NCI-H446 treated with DMSO at 0.1 percent for 48 hours (cell line): ENCODE measurements at regions not wholly inside any gene's neighbourhood (a gene's known extent, or its start where the extent isn't known, plus 50 kb on each side); places are given as distances from the start of the nearest gene placed in this dataset.

ENCODE experiments used
- DNase-seq: peaks from one replicate; lab custom pipeline; 2025; lab: John Stamatoyannopoulos, UW

DNA sequence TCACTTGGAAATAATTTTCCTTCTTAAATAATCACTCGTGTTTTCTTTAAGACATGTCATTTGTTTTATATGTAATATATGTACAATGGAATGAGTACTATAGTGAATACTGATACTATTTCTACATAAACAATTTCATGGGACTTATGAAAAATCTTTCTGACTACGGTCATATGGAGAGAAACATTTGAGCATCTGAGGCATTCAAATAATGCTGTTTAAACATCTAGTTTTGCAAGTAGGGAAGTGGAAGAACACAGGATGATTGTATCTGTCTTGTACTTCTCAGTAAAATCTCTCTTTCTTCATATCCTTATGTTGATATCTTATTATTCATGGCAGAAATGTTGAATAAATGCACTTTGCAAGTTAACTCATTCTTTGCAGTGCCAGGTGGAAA is 599.5 kb upstream of the KCNMB2 start:
- DNase-seq: no peak

GRCh38 chr3:177942911-177943310 is 593.3 kb upstream of the KCNMB2 start:
- no peak for DNase-seq

DNA sequence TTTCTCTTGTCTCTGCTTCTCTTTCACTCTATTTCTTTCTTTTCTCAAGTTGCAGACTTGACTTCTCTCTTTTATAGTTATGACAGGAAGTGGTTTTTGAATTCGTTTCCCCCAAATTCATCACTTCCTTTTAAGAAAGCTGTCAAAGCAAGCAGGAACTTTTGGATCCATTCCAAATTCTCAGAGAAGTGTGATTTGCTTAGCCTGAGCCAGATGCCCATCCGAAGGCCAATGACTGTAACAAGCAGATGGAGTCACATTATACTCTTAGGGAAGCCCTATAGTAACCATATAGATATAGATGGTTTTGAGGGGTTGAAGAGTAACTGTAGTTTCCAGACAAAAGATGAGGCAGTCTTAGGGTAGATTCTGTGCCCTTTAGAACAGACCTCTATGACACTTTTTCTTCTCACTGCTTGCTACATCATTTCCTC is 592.0 kb upstream of the KCNMB2 start:
- DNase-seq: no peak

DNA sequence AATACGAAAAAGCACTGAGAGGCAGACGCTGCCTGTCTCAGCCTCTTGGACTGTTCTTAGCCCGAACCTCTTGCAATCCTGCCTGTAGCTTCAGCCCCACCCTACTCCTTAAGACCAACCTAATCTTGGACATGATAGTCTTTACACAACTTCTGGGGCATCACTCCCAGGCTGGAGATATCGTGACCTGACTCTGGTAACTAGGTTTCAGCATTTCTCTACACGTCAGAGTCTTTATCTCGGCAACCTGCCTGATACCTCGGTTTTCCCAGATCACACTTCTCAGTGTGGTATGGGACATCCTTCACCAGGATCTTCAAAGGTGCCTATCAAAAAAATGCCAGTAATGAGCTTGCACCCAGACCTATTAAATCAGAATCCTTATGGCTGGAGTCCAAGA is 590.2 kb upstream of the KCNMB2 start:
- no peak for DNase-seq

GRCh38 chr3:177946497-177946896 is 589.7 kb upstream of the KCNMB2 start:
- DNase-seq: no peak

DNA sequence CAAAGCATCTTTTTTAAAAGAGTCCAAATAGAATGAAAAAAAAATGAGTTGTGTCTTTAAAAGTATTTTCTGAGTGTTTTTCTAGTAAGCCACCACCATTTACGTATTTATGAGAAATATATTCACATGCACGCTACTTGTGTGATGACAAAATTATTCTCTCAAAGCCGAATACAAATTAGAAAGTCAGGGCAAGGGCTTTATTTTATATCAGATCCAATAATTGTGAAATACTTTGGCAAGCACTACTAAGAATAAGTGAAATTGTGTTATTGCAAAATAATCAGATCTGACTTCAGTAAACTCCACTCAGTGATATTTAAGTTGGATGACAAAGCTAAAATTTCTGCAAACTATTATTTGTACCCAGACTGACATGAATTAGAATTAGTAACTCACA is 589.3 kb upstream of the KCNMB2 start:
- no peak for DNase-seq

- DNase-seq: no peak
These were observed 588.3 kb upstream of the KCNMB2 start for GRCh38 chr3:177947901-177948300.

DNA sequence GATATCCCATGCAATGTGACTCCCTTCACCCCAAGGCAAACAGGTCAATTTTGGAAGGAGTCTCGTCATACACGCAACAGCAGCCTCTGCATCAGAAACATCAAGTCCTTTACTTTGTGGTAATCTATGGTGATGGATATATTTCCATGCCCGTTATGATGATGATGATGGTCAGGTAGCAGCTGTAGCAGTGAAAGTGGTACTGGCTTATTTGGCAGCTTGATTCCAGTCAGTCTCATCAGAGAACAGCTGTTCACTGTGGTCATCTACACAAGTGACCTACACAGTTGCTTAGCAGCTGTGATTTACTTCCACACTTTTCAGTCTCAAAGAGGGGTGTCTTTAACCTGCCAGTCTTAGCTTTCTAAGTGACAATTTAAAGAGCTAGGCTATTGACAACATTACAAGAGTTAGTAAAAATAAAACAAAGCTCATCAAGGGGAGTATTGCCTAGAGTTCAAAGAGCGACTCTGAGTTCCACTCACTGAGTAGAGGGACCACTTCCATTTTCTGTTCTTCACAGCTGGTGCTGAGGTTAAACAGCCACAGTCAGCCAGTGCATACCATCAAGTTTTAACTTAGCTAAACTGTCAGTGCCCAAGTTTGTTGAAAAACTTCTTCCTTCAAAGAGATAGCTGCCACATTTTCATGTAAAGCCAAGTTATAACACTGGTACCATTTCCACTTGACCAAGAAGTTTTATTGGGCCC is 587.4 kb upstream of the KCNMB2 start:
- DNase-seq: no peak

DNA sequence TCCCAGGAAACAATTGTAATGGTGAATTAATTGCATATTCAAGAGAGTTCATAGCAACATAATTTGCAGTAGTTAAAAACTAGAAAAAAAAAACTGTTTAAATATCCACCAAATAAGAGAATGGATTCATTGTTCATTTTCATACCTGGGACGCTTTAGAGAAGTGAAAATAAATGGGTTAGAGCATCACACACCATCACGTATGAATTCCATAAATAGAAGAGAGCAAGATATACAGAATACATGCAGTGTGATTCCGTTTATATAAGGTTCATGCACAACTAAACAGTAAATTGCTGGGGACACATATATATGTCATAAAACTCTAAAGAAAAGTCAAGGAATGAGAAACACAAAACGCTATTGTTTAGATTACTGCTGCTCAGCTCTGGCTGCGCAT is 577.0 kb upstream of the KCNMB2 start:
- DNase-seq: no peak

GRCh38 chr3:177960014-177960413 is 576.2 kb upstream of the KCNMB2 start:
- DNase-seq: no peak

GRCh38 chr3:177960722-177961121 is 575.5 kb upstream of the KCNMB2 start:
- DNase-seq: no peak

DNA sequence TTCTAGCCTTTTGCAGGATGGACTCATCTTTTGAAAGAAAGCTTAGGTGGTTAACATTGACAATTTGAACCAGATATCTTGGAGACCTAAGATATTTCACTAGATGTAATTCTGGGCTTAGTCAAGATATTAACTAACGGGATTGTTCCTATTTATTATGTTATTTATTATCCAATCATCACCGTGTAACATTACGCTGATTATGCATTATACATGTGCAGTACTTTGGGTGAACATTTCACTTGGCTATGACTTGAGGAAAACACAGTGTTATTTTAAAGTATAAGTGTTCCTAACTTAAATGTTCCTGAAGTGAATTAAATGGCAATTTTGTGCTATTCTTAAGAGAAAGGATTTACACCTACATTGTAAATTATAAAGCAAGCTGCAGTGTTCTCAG is 574.5 kb upstream of the KCNMB2 start:
- DNase-seq: no peak

GRCh38 chr3:177966493-177966892 is 569.7 kb upstream of the KCNMB2 start:
- no peak for DNase-seq

DNA sequence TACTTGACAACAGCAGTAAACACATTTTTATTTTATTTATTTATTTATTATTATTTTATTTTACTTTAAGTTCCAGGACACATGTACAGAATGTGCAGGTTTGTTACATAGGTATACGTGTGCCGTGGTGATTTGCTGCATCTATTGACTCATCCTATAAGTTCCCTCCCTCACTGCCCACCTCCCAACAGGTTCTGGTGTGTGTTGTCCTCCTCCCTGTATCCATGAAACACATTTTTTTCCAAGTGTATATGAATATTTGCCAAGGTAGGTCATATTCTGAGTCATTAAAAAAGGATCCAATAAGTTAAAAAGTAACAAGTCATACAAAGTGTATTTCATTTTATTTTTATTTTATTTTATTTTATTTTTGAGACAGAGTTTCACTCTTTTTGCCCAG is 567.3 kb upstream of the KCNMB2 start:
- no peak for DNase-seq

DNA sequence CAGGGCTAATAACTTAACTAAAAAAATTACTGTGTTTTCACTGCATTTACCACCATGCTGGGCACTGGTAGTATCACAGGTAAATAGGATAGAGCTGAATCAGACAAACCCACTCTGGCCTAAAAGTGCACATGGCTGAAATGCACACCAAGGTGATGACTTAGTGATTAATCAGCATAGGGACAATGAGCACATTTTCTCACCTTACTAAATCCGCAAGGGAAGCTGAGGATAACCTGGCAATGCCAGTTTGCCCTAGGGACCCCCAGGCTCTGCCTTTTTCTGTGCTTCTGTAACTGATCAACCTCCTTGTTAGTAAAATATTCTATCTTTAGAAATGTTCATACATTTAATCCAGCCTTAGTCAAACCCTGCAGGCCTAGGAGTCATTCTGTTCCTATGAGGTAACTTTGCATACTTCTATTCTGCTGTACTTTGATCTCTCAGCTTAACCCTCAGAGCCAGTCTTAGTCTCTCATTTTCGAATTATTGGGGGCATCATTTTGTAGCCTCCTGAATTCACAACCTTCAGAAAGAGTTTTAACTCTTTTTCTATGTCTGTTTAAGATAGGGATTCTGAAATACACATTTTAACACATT is 562.9 kb upstream of the KCNMB2 start:
- no peak for DNase-seq

GRCh38 chr3:177976241-177976640 is 560.0 kb upstream of the KCNMB2 start:
- DNase-seq: no peak

GRCh38 chr3:177976866-177977265 is 559.4 kb upstream of the KCNMB2 start:
- DNase-seq: no peak

GRCh38 chr3:177977381-177978158 is 558.7 kb upstream of the KCNMB2 start:
- no peak for DNase-seq

GRCh38 chr3:177978946-177979345 is 557.3 kb upstream of the KCNMB2 start:
- no peak for DNase-seq

DNA sequence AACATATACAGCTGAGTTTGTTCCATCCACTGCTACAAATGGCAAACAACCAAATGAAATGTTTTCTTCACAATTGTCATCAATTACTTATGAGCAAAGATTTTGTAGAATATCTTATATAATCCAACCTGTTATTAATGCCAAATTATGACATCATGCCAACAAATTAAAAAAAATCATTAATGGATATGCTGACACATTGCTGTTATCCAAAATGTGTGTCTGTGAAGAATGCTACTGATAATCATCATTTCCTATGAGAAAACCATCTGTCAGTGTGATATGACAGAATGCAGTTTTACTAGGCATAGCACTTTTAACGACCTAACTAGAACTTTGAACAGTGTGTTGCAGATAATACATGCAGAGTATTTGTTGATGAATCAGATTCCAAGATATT is 556.5 kb upstream of the KCNMB2 start:
- no peak for DNase-seq

GRCh38 chr3:177981576-177981975 is 554.7 kb upstream of the KCNMB2 start:
- no peak for DNase-seq

- no peak for DNase-seq
These were observed 554.2 kb upstream of the KCNMB2 start for GRCh38 chr3:177982034-177982433.

DNA sequence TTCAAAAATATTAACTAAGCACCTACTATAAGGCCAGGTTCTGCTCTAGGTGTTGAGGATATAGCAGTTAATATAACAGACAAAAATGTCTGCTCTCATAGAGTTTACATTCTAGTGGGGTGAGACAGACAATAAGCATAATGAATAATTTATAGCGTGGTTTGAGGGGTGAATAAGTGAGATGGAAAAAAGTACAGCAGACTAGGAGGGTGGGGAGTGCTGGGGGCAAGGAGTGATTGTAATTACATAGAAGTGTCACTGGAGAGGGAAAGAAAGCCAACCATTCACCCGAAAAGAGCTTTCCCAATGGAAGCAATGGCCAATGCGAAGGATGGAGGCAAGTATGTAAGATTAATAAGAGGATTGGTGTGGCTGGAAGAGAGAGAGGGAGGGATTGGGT is 552.9 kb upstream of the KCNMB2 start:
- DNase-seq: no peak
